DMS53 treated with DMSO at 0.1 percent for 48 hours (cell line): ENCODE measurements at regions not wholly inside any gene's neighbourhood (a gene's known extent, or its start where the extent isn't known, plus 50 kb on each side); places are given as distances from the start of the nearest gene placed in this dataset.

Experiments used
- DNase-seq: peaks from one replicate; lab custom pipeline; 2025; ENCODE audit not compliant: unreplicated experiment; lab: John Stamatoyannopoulos, UW

- DNase-seq, result peak; percentile 16
These were observed 164.3 kb upstream of the MLN start for GRCh38 chr6:33967966-33968724.

- DNase-seq, result no peak
These were observed 163.5 kb upstream of the MLN start for GRCh38 chr6:33967265-33967767.

- no peak for DNase-seq
These were observed 162.7 kb upstream of the MLN start for GRCh38 chr6:33966536-33966935.

GRCh38 chr6:33965766-33966165, 162.0 kb upstream of the MLN start:
- no peak for DNase-seq

- no peak for DNase-seq
These were observed 160.6 kb upstream of the MLN start for GRCh38 chr6:33964387-33964786.

GRCh38 chr6:33963136-33963750, 159.4 kb upstream of the MLN start:
- no peak for DNase-seq

- DNase-seq, result no peak
These were observed 158.6 kb upstream of the MLN start for GRCh38 chr6:33962246-33963027.

- no peak for DNase-seq
These were observed 157.9 kb upstream of the MLN start for GRCh38 chr6:33961691-33962090.

- no peak for DNase-seq
These were observed 156.8 kb upstream of the MLN start for GRCh38 chr6:33960345-33961313.

- no peak for DNase-seq
These were observed 156.0 kb upstream of the MLN start for GRCh38 chr6:33959661-33960344.

GRCh38 chr6:33959329-33959651, 155.5 kb upstream of the MLN start:
- DNase-seq, result no peak

- no peak for DNase-seq
These were observed 154.9 kb upstream of the MLN start for GRCh38 chr6:33958526-33959328.

GRCh38 chr6:33957892-33958525, 154.2 kb upstream of the MLN start:
- no peak for DNase-seq

- DNase-seq, result no peak
These were observed 153.5 kb upstream of the MLN start for GRCh38 chr6:33957131-33957891.

- no peak for DNase-seq
These were observed 152.4 kb upstream of the MLN start for GRCh38 chr6:33956206-33956605.

GRCh38 chr6:33955566-33955965, 151.8 kb upstream of the MLN start:
- no peak for DNase-seq

- no peak for DNase-seq
These were observed 150.7 kb upstream of the MLN start for GRCh38 chr6:33954453-33954852.

GRCh38 chr6:33953171-33953570, 149.4 kb upstream of the MLN start:
- no peak for DNase-seq
